B cell (primary cell): ENCODE measurements at regions not wholly inside any gene's neighbourhood (a gene's known extent, or its start where the extent isn't known, plus 50 kb on each side); places are given as distances from the start of the nearest gene placed in this dataset.

Source experiments
- EZH2 ChIP-seq: IDR thresholded peaks from 2 replicates; pipeline ENCODE4 v1.6.1; 2012; ENCODE audit warnings: borderline replicate concordance, low read depth, mild to moderate bottlenecking, moderate library complexity, low read length; ENCODE audit not compliant: insufficient read depth, poor library complexity, severe bottlenecking
- TF ChIP-seq, protein P1 (sequence below): fragments of 200-600 bp; IDR thresholded peaks from one replicate; pipeline ENCODE4 v1.8.0; 2022; ENCODE audit warnings: antibody characterized with exemption, mild to moderate bottlenecking

DNA sequence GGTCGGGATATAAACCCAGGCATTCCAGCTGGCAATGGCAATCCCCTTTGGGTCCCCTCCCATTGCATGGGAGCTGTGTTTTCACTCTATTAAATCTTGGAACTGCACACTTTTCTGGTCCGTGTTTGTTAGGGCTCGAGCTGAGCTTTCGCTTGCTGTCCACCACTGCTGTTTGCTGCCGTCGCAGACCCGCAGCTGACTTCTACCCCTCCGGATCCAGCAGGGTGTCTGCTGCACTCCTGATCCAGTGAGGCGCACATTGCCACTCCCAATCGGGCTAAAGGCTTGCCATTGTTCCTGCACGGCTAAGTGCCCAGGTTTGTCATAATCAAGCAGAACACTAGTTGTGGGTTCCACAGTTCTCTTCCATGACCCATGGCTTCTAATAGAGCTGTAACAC is 1322.1 kb downstream of the ADGRL3 start:
- TF ChIP-seq, protein P1, sequence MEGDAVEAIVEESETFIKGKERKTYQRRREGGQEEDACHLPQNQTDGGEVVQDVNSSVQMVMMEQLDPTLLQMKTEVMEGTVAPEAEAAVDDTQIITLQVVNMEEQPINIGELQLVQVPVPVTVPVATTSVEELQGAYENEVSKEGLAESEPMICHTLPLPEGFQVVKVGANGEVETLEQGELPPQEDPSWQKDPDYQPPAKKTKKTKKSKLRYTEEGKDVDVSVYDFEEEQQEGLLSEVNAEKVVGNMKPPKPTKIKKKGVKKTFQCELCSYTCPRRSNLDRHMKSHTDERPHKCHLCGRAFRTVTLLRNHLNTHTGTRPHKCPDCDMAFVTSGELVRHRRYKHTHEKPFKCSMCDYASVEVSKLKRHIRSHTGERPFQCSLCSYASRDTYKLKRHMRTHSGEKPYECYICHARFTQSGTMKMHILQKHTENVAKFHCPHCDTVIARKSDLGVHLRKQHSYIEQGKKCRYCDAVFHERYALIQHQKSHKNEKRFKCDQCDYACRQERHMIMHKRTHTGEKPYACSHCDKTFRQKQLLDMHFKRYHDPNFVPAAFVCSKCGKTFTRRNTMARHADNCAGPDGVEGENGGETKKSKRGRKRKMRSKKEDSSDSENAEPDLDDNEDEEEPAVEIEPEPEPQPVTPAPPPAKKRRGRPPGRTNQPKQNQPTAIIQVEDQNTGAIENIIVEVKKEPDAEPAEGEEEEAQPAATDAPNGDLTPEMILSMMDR, result no peak
- TF ChIP-seq EZH2, result no peak
